ENCODE measurements at regions not wholly inside any gene's neighbourhood (a gene's known extent, or its start where the extent isn't known, plus 50 kb on each side); places are given as distances from the start of the nearest gene placed in this dataset.

DNA sequence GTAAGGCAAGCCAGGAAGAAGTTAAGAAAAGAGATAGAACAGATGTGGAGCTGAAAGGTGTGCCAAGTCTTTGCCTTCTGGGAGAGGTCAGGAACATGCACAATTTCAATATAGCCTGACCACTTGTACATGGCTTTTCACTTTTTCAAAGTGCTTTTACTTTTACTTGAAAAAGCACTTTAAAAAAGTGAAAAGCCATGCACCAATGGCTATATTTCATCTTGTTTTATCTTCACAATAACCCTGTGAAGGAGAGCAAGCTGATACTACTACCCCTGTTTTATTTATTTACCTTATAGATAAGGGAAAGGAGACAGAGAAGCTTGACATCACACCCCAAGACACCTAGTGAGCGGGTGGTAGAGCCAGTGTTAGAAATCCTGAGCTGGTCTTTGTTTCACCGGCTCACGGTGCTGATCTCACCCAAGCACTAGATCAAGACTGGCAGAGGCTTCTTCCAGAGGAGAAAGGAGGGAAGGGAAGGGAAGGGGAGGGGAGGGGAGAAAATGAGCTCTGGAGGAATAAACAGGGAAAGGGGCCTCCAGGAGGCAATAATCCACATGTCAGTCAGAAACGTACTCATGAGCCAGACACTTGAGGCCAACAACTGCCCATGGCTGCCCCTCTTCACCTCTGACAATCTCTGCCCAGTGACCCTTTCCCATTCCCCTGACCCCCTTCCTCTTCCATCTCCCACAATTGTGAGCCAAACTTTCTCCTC, 455.4 kb downstream of the FOXO1 start:
- POLR2A ChIA-PET, result no interaction called here
- CTCF ChIA-PET, result interaction anchor here (0.6 kb wide), 1 partner anchor 1750 kb away, joined by 3 read pairs; no protein-coding TSS in a partner anchor
- DNase-seq (ENCODE audit: extremely low spot score), result peak; percentile 26
- no peak for TF ChIP-seq L3MBTL2 (conservative IDR thresholded peaks at IDR 0.05)
- no peak for TF ChIP-seq PKNOX1 (IDR thresholded peaks at IDR 0.05)
- TF ChIP-seq ARNT (IDR thresholded peaks at IDR 0.05), result no peak
- no peak for TF ChIP-seq TARDBP (IDR thresholded peaks at IDR 0.05)
- no peak for TF ChIP-seq FOXK2 (IDR thresholded peaks at IDR 0.05)
- no peak for TF ChIP-seq ZNF384 (IDR thresholded peaks at IDR 0.05)
- no peak for TF ChIP-seq FOXM1 (IDR thresholded peaks at IDR 0.05; ENCODE audit: borderline replicate concordance)
- TF ChIP-seq SP1 (IDR thresholded peaks at IDR 0.05), result no peak
- no peak for TF ChIP-seq SUZ12 (IDR thresholded peaks at IDR 0.05)
- TF ChIP-seq BHLHE40 (IDR thresholded peaks at IDR 0.05; ENCODE audit: borderline replicate concordance), result no peak
- TF ChIP-seq CTBP1 (IDR thresholded peaks at IDR 0.05; ENCODE audit: borderline replicate concordance), result no peak
- no peak for TF ChIP-seq LEF1 (IDR thresholded peaks at IDR 0.05; ENCODE audit: borderline replicate concordance)
- no peak for TF ChIP-seq HDGF (IDR thresholded peaks at IDR 0.05; ENCODE audit: borderline replicate concordance)
- no peak for TF ChIP-seq FOXA1 (IDR thresholded peaks at IDR 0.05)
- no peak for TF ChIP-seq ELF4 (IDR thresholded peaks at IDR 0.05)

GRCh38 chr13:40211586-40211968, 454.9 kb downstream of the FOXO1 start:
- CTCF ChIA-PET, result no interaction called here
- POLR2A ChIA-PET, result no interaction called here
- TF ChIP-seq NFRKB (IDR thresholded peaks at IDR 0.05) (no peak), CTBP1 (IDR thresholded peaks at IDR 0.05; ENCODE audit: borderline replicate concordance) (no peak), FOXK2 (IDR thresholded peaks at IDR 0.05) (no peak), BHLHE40 (IDR thresholded peaks at IDR 0.05; ENCODE audit: borderline replicate concordance) (no peak), ELF4 (IDR thresholded peaks at IDR 0.05) (no peak)
- DNase-seq (ENCODE audit: extremely low spot score), result no peak

- no peak for TF ChIP-seq PKNOX1 (IDR thresholded peaks at IDR 0.05)
- no peak for TF ChIP-seq FOXM1 (IDR thresholded peaks at IDR 0.05; ENCODE audit: borderline replicate concordance)
- TF ChIP-seq SP1 (IDR thresholded peaks at IDR 0.05), result no peak
- TF ChIP-seq CTBP1 (IDR thresholded peaks at IDR 0.05; ENCODE audit: borderline replicate concordance), result no peak
- TF ChIP-seq LEF1 (IDR thresholded peaks at IDR 0.05; ENCODE audit: borderline replicate concordance), result no peak
- no peak for TF ChIP-seq ZNF384 (IDR thresholded peaks at IDR 0.05)
- no peak for TF ChIP-seq L3MBTL2 (conservative IDR thresholded peaks at IDR 0.05)
- TF ChIP-seq ELF4 (IDR thresholded peaks at IDR 0.05), result no peak
- no peak for TF ChIP-seq BHLHE40 (IDR thresholded peaks at IDR 0.05; ENCODE audit: borderline replicate concordance)
- no peak for TF ChIP-seq SUZ12 (IDR thresholded peaks at IDR 0.05)
- TF ChIP-seq FOXK2 (IDR thresholded peaks at IDR 0.05), result no peak
- no peak for TF ChIP-seq ARNT (IDR thresholded peaks at IDR 0.05)
- no peak for TF ChIP-seq TARDBP (IDR thresholded peaks at IDR 0.05)
- TF ChIP-seq HDGF (IDR thresholded peaks at IDR 0.05; ENCODE audit: borderline replicate concordance), result no peak
- DNase-seq (ENCODE audit: extremely low spot score), result no peak
- ChIA-PET POLR2A (no interaction called here), CTCF (no interaction called here)
These were observed 452.7 kb downstream of the FOXO1 start for GRCh38 chr13:40213779-40214178.

DNA sequence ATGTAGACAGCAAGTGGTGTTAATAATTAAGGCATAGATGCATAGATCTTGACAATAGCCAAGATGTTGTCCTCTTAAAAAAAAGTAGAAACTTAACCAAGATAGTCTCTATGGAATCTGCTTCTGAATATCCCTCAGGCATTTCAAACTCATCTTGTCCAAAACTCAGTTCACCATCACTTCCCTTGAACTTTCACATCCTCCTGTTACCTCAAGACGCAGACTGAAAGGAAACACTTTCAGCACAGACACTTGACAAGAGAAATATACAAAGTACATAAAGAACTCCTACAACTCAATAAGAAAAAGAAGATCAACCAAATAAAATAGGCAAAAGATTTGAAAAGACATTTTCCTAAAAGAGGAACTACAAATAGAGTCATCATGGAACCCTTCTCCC, 451.1 kb downstream of the FOXO1 start:
- no peak for TF ChIP-seq HDGF (IDR thresholded peaks at IDR 0.05; ENCODE audit: borderline replicate concordance)
- no peak for TF ChIP-seq CTBP1 (IDR thresholded peaks at IDR 0.05; ENCODE audit: borderline replicate concordance)
- TF ChIP-seq SP1 (IDR thresholded peaks at IDR 0.05), result no peak
- TF ChIP-seq ARNT (IDR thresholded peaks at IDR 0.05), result no peak
- no peak for TF ChIP-seq FOXA1 (IDR thresholded peaks at IDR 0.05)
- no peak for TF ChIP-seq PKNOX1 (IDR thresholded peaks at IDR 0.05)
- TF ChIP-seq NFRKB (IDR thresholded peaks at IDR 0.05), result no peak
- no peak for TF ChIP-seq L3MBTL2 (conservative IDR thresholded peaks at IDR 0.05)
- TF ChIP-seq FOXK2 (IDR thresholded peaks at IDR 0.05), result no peak
- no peak for TF ChIP-seq TARDBP (IDR thresholded peaks at IDR 0.05)
- no peak for DNase-seq (ENCODE audit: extremely low spot score)
- ChIA-PET CTCF (no interaction called here), POLR2A (no interaction called here)

DNA sequence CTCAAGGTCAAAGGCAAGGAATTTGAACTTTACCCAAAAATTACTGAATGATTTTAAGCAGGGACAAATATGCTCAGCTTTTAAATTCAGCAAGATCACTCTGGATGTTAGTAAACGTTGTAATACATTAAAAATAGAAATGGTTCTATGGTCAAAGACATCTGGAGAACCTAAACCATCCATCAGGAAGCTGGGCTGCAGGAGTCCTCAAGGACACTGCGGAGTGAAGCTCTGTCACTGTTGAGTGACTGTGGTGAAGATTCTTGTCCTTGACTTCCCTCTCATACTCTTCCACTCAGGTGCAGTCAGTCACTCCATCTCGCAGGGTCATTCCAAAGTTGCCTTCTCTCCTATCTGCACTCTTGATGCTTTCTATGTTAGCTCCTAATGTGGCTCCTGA, 450.7 kb downstream of the FOXO1 start:
- TF ChIP-seq FOXM1 (IDR thresholded peaks at IDR 0.05; ENCODE audit: borderline replicate concordance) (no peak), SP1 (IDR thresholded peaks at IDR 0.05) (no peak), ZNF384 (IDR thresholded peaks at IDR 0.05) (no peak), PKNOX1 (IDR thresholded peaks at IDR 0.05) (no peak), CTBP1 (IDR thresholded peaks at IDR 0.05; ENCODE audit: borderline replicate concordance) (no peak), BHLHE40 (IDR thresholded peaks at IDR 0.05; ENCODE audit: borderline replicate concordance) (no peak), TARDBP (IDR thresholded peaks at IDR 0.05) (no peak)
- ChIA-PET CTCF (no interaction called here), POLR2A (no interaction called here)
- DNase-seq (ENCODE audit: extremely low spot score), result no peak

DNA sequence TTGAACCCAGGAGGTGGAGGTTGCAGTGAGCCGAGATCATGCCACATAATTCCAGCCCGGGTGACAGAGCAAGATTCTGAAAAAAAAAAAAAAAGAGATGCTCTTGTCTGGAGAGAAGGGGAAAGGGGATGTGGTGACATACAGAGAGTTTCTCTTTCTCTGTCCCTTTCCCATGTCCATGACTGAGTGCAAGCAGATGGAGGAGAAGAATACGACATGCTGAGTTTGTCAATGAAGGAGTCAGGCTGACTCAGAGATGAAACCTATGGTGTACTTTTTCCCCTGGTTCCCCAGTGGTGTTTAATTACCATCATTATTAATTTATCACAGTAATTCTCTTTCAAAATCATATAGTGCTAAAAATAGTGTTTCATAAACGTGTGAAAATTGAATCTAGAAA, 448.8 kb downstream of the FOXO1 start:
- POLR2A ChIA-PET, result no interaction called here
- no peak for DNase-seq (ENCODE audit: extremely low spot score)

More for the DNA sequence above, 448.8 kb downstream of the FOXO1 start:
- CTCF ChIA-PET, result no interaction called here
- no peak for TF ChIP-seq CTBP1 (IDR thresholded peaks at IDR 0.05; ENCODE audit: borderline replicate concordance)
- TF ChIP-seq ZNF384 (IDR thresholded peaks at IDR 0.05), result no peak
- TF ChIP-seq ARNT (IDR thresholded peaks at IDR 0.05), result no peak
- TF ChIP-seq L3MBTL2 (conservative IDR thresholded peaks at IDR 0.05), result no peak
- TF ChIP-seq NFRKB (IDR thresholded peaks at IDR 0.05), result no peak
- no peak for TF ChIP-seq ELF4 (IDR thresholded peaks at IDR 0.05)
- no peak for TF ChIP-seq SP1 (IDR thresholded peaks at IDR 0.05)
- TF ChIP-seq LEF1 (IDR thresholded peaks at IDR 0.05; ENCODE audit: borderline replicate concordance), result no peak
- TF ChIP-seq HDGF (IDR thresholded peaks at IDR 0.05; ENCODE audit: borderline replicate concordance), result no peak
- no peak for TF ChIP-seq FOXK2 (IDR thresholded peaks at IDR 0.05)
- no peak for TF ChIP-seq SUZ12 (IDR thresholded peaks at IDR 0.05)
- TF ChIP-seq BHLHE40 (IDR thresholded peaks at IDR 0.05; ENCODE audit: borderline replicate concordance), result no peak
- TF ChIP-seq FOXM1 (IDR thresholded peaks at IDR 0.05; ENCODE audit: borderline replicate concordance), result no peak
- TF ChIP-seq FOXA1 (IDR thresholded peaks at IDR 0.05), result no peak
- no peak for TF ChIP-seq PKNOX1 (IDR thresholded peaks at IDR 0.05)
- no peak for TF ChIP-seq TARDBP (IDR thresholded peaks at IDR 0.05)
